PC-3 (cell line): ENCODE measurements at regions not wholly inside any gene's neighbourhood (a gene's known extent, or its start where the extent isn't known, plus 50 kb on each side); places are given as distances from the start of the nearest gene placed in this dataset.

Experiments
- CTCF ChIP-seq: fragments of 300-600 bp; sonication (generic); conservative IDR thresholded peaks from 2 replicates; pipeline ENCODE4 v1.5.1; 2017; ENCODE audit warnings: antibody characterized with exemption, low read depth, mild to moderate bottlenecking, low read length
- EZH2phosphoT487 ChIP-seq: fragments of 300-600 bp; sonication (generic); IDR thresholded peaks from 2 replicates; pipeline ENCODE4 v1.6.1; 2018; ENCODE audit warnings: mild to moderate bottlenecking, antibody characterized with exemption, low read length, borderline replicate concordance

GRCh38 chr4:156052116-156052515 is 98.5 kb upstream of the CTSO start:
- TF ChIP-seq EZH2phosphoT487, result no peak
- TF ChIP-seq CTCF, result no peak
